SK-N-SH (cell line): ENCODE measurements at regions not wholly inside any gene's neighbourhood (a gene's known extent, or its start where the extent isn't known, plus 50 kb on each side); places are given as distances from the start of the nearest gene placed in this dataset.

ENCODE experiments used
- CTCF ChIA-PET: fragments of 300-600, 350-600 bp; formaldehyde crosslinking; extraction: SDS; loops from one replicate; lab custom pipeline; 2021; lab: Yijun Ruan, JAX
- POLR2A ChIA-PET: fragments of 350-600 bp; sonication (Branson Sonifier 250); formaldehyde crosslinking; extraction: SDS; loops from one replicate; lab custom pipeline; 2020; ENCODE audit warnings: antibody characterized with exemption, inconsistent platforms; lab: Yijun Ruan, JAX
- DNase-seq: peaks from one replicate; pipeline ENCODE4 v3.0.0; 2012
- H2AFZ ChIP-seq: fragments of 200-600 bp; sonication (generic); 2 replicates; pipeline ENCODE4 v1.8.1; 2016; ENCODE audit warnings: antibody characterized with exemption, mild to moderate bottlenecking, low read depth
- H3F3A ChIP-seq: fragments of 200-600 bp; sonication (generic); replicated peaks from 2 replicates; pipeline ENCODE3; 2016; ENCODE audit warnings: antibody characterized with exemption, mild to moderate bottlenecking; ENCODE audit not compliant: insufficient read depth
- H3K27ac ChIP-seq, 2 experiments: fragments of 200-500 bp in 1 of 2; fragments of 200-600 bp in 1 of 2; sonication (Bioruptor generic) in 1 of 2; sonication (generic), shearing (Covaris generic) in 1 of 2; 2 replicates each; pipeline versions ENCODE4 v1.5.1 to v1.6.1; 2014 to 2016; ENCODE audit warnings: low read depth in 2 of 2, inconsistent platforms in 1 of 2, low read length in 1 of 2, mild to moderate bottlenecking in 1 of 2, mixed read lengths in 1 of 2
- H3K27me3 ChIP-seq: fragments of 200-600 bp; sonication (generic), shearing (Covaris generic); 2 replicates; pipeline ENCODE4 v1.6.1; 2016; ENCODE audit warnings: mixed run types; ENCODE audit not compliant: insufficient read depth
- H3K36me3 ChIP-seq, 2 experiments: fragments of 200-500 bp in 1 of 2; fragments of 200-600 bp in 1 of 2; sonication (Bioruptor generic) in 1 of 2; sonication (generic) in 1 of 2; replicated peaks in 1 of 2; 2 replicates each; pipeline versions ENCODE3 to v1.5.1; 2014 to 2016; ENCODE audit warnings: low read length in 1 of 2, mild to moderate bottlenecking in 1 of 2; ENCODE audit not compliant: insufficient read depth in 2 of 2, control insufficient read depth in 1 of 2
- H3K4me1 ChIP-seq, 2 experiments: fragments of 200-500 bp in 1 of 2; fragments of 200-600 bp in 1 of 2; sonication (Bioruptor generic) in 1 of 2; sonication (generic), shearing (Covaris generic) in 1 of 2; 2 replicates each; pipeline versions ENCODE4 v1.5.1 to v1.6.1; 2014 to 2016; ENCODE audit warnings: low read depth in 1 of 2, low read length in 1 of 2, mixed run types in 1 of 2; ENCODE audit not compliant: insufficient read depth in 2 of 2, control insufficient read depth in 1 of 2
- H3K4me2 ChIP-seq: fragments of 200-600 bp; sonication (generic), shearing (Covaris generic); 2 replicates; pipeline ENCODE4 v1.6.1; 2017; ENCODE audit warnings: mixed run types
- H3K4me3 ChIP-seq, 2 experiments: fragments of 200-500 bp in 1 of 2; fragments of 200-600 bp in 1 of 2; sonication (Bioruptor generic) in 1 of 2; sonication (generic), shearing (Covaris generic) in 1 of 2; 2 replicates each; pipeline versions ENCODE4 v1.5.1 to v1.8.1; 2014 to 2016; ENCODE audit warnings: low read depth in 2 of 2, inconsistent platforms in 1 of 2, low read length in 1 of 2, mild to moderate bottlenecking in 1 of 2, mixed read lengths in 1 of 2, moderate library complexity in 1 of 2
- H3K79me2 ChIP-seq: fragments of 200-600 bp; sonication (generic); 2 replicates; pipeline ENCODE4 v1.8.1; 2017; ENCODE audit warnings: mild to moderate bottlenecking; ENCODE audit not compliant: insufficient read depth
- H3K9ac ChIP-seq: fragments of 200-600 bp; sonication (generic); 2 replicates; pipeline ENCODE4 v1.6.1; 2017; ENCODE audit warnings: mixed run types
- H3K9me2 ChIP-seq: fragments of 200-600 bp; sonication (generic); 2 replicates; pipeline ENCODE4 v1.6.1; 2017; ENCODE audit warnings: mixed run types
- H3K9me3 ChIP-seq: fragments of 200-600 bp; sonication (generic); 2 replicates; pipeline ENCODE4 v1.6.1; 2017; ENCODE audit warnings: mixed run types, mild to moderate bottlenecking, moderate library complexity
- H4K20me1 ChIP-seq: fragments of 200-600 bp; sonication (generic); 2 replicates; pipeline ENCODE4 v1.6.1; 2017; ENCODE audit warnings: mild to moderate bottlenecking, mixed run types; ENCODE audit not compliant: insufficient read depth
- CHD2 ChIP-seq: fragments of 150-350 bp; IDR thresholded peaks from 2 replicates; pipeline ENCODE4 v1.6.1; 2018; ENCODE audit warnings: low read length; ENCODE audit not compliant: partially characterized antibody
- EP300 ChIP-seq, 2 experiments: IDR thresholded peaks; 2 replicates each; pipeline versions ENCODE4 v1.4.0 to v1.6.1; 2012; ENCODE audit warnings: borderline replicate concordance in 1 of 2, low read depth in 1 of 2, low read length in 1 of 2
- EZH2phosphoT487 ChIP-seq: fragments of 200-600 bp; sonication (generic); IDR thresholded peaks from 2 replicates; pipeline ENCODE4 v1.6.1; 2017; ENCODE audit warnings: low read depth, mixed run types, mild to moderate bottlenecking, antibody characterized with exemption, moderate library complexity, borderline replicate concordance
- FOSL2 ChIP-seq: IDR thresholded peaks from 2 replicates; pipeline ENCODE4 v1.4.0; 2012; ENCODE audit warnings: low read depth, mild to moderate bottlenecking, moderate library complexity, borderline replicate concordance
- FOXM1 ChIP-seq: IDR thresholded peaks from 2 replicates; pipeline ENCODE4 v1.4.0; 2012; ENCODE audit warnings: low read depth, mild to moderate bottlenecking
- GABPA ChIP-seq: IDR thresholded peaks from 2 replicates; pipeline ENCODE4 v1.4.0; 2012; ENCODE audit warnings: low read depth, mild to moderate bottlenecking
- JUND ChIP-seq: IDR thresholded peaks from 2 replicates; pipeline ENCODE4 v1.4.0; 2012
- MEF2A ChIP-seq: IDR thresholded peaks from 2 replicates; pipeline ENCODE4 v1.4.0; 2012; ENCODE audit warnings: low read depth, borderline replicate concordance
- MXI1 ChIP-seq: IDR thresholded peaks from 2 replicates; pipeline ENCODE4 v1.6.1; 2012; ENCODE audit warnings: mild to moderate bottlenecking, low read depth, low read length, improper control_type of control experiment
- NFIC ChIP-seq: IDR thresholded peaks from 2 replicates; pipeline ENCODE4 v1.4.0; 2012; ENCODE audit warnings: borderline replicate concordance
- POLR2AphosphoS5 ChIP-seq: IDR thresholded peaks from 2 replicates; pipeline ENCODE4 v1.6.1; 2012; ENCODE audit warnings: low read depth, low read length
- RAD21 ChIP-seq: IDR thresholded peaks from 2 replicates; pipeline ENCODE4 v1.6.1; 2012; ENCODE audit warnings: mild to moderate bottlenecking, low read length
- RCOR1 ChIP-seq: fragments of 150-350 bp; IDR thresholded peaks from 2 replicates; pipeline ENCODE4 v1.6.1; 2017; ENCODE audit warnings: antibody characterized with exemption, low read length
- RXRA ChIP-seq: IDR thresholded peaks from 2 replicates; pipeline ENCODE4 v1.4.0; 2012; ENCODE audit warnings: low read depth, mild to moderate bottlenecking, borderline replicate concordance
- TAF1 ChIP-seq: IDR thresholded peaks from 2 replicates; pipeline ENCODE4 v1.6.1; 2012; ENCODE audit warnings: low read depth, mild to moderate bottlenecking, low read length, moderate library complexity, borderline replicate concordance
- YY1 ChIP-seq: IDR thresholded peaks from 2 replicates; pipeline ENCODE4 v1.4.0; 2012; ENCODE audit warnings: low read depth, mild to moderate bottlenecking
- WGBS: methylation state at CpG from one replicate; pipeline ENCODE4 v1.1.6; 2017; ENCODE audit warnings: low lambda C conversion rate; 5-methylcytosine and 5-hydroxymethylcytosine counted together
- TF ChIP-seq, protein P1 (sequence below): fragments of 200-600 bp; sonication (generic); IDR thresholded peaks from 2 replicates; pipeline ENCODE4 v1.6.1; 2017; ENCODE audit warnings: antibody characterized with exemption, mild to moderate bottlenecking, moderate library complexity
- TF ChIP-seq, protein P2 (sequence below): fragments of 150-350 bp; IDR thresholded peaks from 2 replicates; pipeline ENCODE4 v1.6.1; 2016; ENCODE audit warnings: mild to moderate bottlenecking, low read depth, low read length
- TF ChIP-seq, protein P3 (sequence below): IDR thresholded peaks from 2 replicates; pipeline ENCODE4 v1.4.0; 2012; ENCODE audit warnings: low read depth, borderline replicate concordance

DNA sequence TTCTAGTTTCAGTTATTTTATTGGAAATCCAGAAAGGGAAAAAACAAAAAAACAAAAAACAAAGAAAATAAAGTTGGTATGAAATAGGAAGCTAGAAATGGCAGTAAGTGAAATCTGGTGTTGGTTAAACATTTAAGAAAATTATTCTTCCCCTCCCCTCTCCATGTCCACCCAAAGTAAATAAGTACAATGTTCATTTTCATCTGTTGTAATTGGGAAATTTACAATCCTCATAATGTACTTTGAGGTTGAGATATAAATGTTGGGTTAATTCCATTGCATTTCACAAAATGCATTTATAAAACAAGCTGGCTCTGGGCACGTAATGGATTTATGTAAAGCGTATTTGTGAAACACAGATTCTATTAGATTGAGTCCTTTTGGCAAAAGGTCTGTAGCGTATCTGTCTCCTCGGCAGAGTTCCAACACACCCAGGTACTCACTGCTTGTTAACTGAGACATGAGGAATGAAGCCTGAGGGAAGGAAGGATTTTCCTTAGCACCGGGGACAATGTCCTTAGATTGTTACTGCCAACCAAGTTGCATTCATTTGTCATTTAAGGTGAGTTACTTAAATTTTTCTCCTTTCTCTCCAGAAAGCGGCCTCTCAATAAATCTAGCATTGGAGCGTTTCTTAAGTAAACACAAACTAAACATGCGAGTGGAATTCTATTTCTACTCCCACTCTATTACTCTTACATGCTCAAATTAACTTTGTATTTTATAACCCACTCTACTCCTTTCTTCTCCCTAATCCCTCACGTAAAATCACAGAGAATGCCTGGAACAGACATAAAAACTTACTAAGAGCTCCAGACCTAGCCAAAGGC is 912.3 kb upstream of the WWC1 start:
- Histone ChIP-seq H2AFZ (no peak overlapping the region), H3K27me3 (no peaks in the 10 kb centered on the region)

More for the DNA sequence above, 912.3 kb upstream of the WWC1 start:
- H4K20me1 ChIP-seq = no peaks in the 10 kb centered on the region
- no peaks in the 10 kb centered on the region for H3K9me2 ChIP-seq
- no peak overlapping the region for H3K9ac ChIP-seq
- ChIA-PET CTCF (no interaction called here), POLR2A (no interaction called here)
- H3K36me3 ChIP-seq = no peaks in the 10 kb centered on the region
- no peaks in the 10 kb centered on the region for H3K4me1 ChIP-seq
- H3K4me2 ChIP-seq = no peak overlapping the region
- H3K4me3 ChIP-seq = no peak overlapping the region
- no peak overlapping the region for H3K27ac ChIP-seq
- H3F3A ChIP-seq = no peaks in the 10 kb centered on the region
- no peaks in the 10 kb centered on the region for H3K79me2 ChIP-seq
- DNase-seq = no peak
- no peaks in the 10 kb centered on the region for H3K9me3 ChIP-seq
- TF ChIP-seq FOXM1 = no peak
- no peak for TF ChIP-seq MXI1
- TF ChIP-seq, protein P1, sequence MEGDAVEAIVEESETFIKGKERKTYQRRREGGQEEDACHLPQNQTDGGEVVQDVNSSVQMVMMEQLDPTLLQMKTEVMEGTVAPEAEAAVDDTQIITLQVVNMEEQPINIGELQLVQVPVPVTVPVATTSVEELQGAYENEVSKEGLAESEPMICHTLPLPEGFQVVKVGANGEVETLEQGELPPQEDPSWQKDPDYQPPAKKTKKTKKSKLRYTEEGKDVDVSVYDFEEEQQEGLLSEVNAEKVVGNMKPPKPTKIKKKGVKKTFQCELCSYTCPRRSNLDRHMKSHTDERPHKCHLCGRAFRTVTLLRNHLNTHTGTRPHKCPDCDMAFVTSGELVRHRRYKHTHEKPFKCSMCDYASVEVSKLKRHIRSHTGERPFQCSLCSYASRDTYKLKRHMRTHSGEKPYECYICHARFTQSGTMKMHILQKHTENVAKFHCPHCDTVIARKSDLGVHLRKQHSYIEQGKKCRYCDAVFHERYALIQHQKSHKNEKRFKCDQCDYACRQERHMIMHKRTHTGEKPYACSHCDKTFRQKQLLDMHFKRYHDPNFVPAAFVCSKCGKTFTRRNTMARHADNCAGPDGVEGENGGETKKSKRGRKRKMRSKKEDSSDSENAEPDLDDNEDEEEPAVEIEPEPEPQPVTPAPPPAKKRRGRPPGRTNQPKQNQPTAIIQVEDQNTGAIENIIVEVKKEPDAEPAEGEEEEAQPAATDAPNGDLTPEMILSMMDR = no peak
- TF ChIP-seq RXRA = no peak
- TF ChIP-seq TAF1 = no peak
- TF ChIP-seq, protein P2, sequence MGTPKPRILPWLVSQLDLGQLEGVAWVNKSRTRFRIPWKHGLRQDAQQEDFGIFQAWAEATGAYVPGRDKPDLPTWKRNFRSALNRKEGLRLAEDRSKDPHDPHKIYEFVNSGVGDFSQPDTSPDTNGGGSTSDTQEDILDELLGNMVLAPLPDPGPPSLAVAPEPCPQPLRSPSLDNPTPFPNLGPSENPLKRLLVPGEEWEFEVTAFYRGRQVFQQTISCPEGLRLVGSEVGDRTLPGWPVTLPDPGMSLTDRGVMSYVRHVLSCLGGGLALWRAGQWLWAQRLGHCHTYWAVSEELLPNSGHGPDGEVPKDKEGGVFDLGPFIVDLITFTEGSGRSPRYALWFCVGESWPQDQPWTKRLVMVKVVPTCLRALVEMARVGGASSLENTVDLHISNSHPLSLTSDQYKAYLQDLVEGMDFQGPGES = no peak
- no peak for TF ChIP-seq EP300 (IDR thresholded peaks at IDR 0.05; ENCODE audit: borderline replicate concordance in 1 of 2, low read depth in 1 of 2, low read length in 1 of 2)
- no peak for TF ChIP-seq FOSL2
- TF ChIP-seq, protein P3, sequence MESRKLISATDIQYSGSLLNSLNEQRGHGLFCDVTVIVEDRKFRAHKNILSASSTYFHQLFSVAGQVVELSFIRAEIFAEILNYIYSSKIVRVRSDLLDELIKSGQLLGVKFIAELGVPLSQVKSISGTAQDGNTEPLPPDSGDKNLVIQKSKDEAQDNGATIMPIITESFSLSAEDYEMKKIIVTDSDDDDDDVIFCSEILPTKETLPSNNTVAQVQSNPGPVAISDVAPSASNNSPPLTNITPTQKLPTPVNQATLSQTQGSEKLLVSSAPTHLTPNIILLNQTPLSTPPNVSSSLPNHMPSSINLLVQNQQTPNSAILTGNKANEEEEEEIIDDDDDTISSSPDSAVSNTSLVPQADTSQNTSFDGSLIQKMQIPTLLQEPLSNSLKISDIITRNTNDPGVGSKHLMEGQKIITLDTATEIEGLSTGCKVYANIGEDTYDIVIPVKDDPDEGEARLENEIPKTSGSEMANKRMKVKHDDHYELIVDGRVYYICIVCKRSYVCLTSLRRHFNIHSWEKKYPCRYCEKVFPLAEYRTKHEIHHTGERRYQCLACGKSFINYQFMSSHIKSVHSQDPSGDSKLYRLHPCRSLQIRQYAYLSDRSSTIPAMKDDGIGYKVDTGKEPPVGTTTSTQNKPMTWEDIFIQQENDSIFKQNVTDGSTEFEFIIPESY = no peak
- TF ChIP-seq NFIC = no peak
- no peak for TF ChIP-seq EZH2phosphoT487
- TF ChIP-seq POLR2AphosphoS5 = no peak
- TF ChIP-seq GABPA = no peak
- no peak for TF ChIP-seq YY1
- TF ChIP-seq JUND = no peak
- TF ChIP-seq MEF2A = no peak
- TF ChIP-seq RCOR1 = no peak
- no peak for TF ChIP-seq CHD2
- TF ChIP-seq RAD21 = no peak
- WGBS = 42% methylated on average over 9 of the region's 9 CpGs
